ENCODE measurements at regions not wholly inside any gene's neighbourhood (a gene's known extent, or its start where the extent isn't known, plus 50 kb on each side); places are given as distances from the start of the nearest gene placed in this dataset.

DNA sequence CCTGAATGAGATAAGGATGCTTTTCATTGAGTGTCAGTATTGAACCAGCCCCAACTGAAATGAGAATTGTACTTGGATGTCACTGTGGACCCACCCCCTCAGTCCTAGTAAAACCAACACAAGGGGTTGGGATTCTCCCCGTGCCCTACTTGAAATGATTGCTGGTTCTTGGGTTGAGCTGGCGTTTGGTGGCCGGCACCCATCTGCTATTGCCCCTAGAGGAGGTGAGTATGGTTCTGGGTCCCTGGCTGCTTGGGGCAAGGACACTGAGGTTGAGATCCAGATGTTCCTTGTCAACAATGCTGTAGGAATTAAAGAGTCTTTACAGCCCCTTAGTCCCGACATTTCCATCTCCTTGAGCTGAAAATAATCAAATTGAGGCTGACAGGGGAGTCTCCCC, 170.0 kb upstream of the ZNF32 start:
- Mint-ChIP-seq H3K36me3 (ENCODE audit: insufficient read depth) (no peaks in the 10 kb centered on the region), H3K9me3 (ENCODE audit: low read depth) (no peaks in the 10 kb centered on the region), H3K27ac (no peak overlapping the region), H3K4me1 (ENCODE audit: low read depth) (peaks cover 5% of the 10 kb centered on the region), H3K4me3 (ENCODE audit: low read depth) (no peak overlapping the region), H3K27me3 (no peaks in the 10 kb centered on the region)
- TF ChIP-seq, protein P1, sequence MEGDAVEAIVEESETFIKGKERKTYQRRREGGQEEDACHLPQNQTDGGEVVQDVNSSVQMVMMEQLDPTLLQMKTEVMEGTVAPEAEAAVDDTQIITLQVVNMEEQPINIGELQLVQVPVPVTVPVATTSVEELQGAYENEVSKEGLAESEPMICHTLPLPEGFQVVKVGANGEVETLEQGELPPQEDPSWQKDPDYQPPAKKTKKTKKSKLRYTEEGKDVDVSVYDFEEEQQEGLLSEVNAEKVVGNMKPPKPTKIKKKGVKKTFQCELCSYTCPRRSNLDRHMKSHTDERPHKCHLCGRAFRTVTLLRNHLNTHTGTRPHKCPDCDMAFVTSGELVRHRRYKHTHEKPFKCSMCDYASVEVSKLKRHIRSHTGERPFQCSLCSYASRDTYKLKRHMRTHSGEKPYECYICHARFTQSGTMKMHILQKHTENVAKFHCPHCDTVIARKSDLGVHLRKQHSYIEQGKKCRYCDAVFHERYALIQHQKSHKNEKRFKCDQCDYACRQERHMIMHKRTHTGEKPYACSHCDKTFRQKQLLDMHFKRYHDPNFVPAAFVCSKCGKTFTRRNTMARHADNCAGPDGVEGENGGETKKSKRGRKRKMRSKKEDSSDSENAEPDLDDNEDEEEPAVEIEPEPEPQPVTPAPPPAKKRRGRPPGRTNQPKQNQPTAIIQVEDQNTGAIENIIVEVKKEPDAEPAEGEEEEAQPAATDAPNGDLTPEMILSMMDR (IDR thresholded peaks at IDR 0.05; ENCODE audit: unreplicated experiment): no peak
- no peak for DNase-seq (ENCODE audit: low spot score, unreplicated experiment)

DNA sequence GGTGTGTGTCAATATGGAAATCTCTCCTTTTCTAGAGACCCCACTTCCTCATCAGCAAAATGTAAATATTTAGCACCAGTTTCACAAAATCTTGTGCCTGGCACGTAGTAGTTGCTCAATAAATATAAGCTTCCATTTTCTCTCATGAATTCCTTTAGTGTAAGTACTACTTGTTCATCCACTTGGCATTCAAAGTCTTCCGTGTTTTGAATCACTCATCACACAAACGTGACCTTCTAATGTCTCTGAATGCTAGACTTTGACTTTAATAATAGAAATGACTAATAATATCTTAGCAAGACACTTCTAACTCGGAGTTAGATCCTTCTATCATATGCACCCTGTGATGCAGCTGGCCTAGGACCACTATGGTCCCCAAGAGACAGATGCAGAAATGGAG, 168.7 kb upstream of the ZNF32 start:
- Mint-ChIP-seq H3K4me1 (ENCODE audit: low read depth) (peaks cover 2% of the 10 kb centered on the region), H3K27ac (no peak overlapping the region), H3K9me3 (ENCODE audit: low read depth) (no peaks in the 10 kb centered on the region), H3K36me3 (ENCODE audit: insufficient read depth) (no peaks in the 10 kb centered on the region), H3K27me3 (no peaks in the 10 kb centered on the region), H3K4me3 (ENCODE audit: low read depth) (no peak overlapping the region)
- TF ChIP-seq, protein P1 (IDR thresholded peaks at IDR 0.05; ENCODE audit: unreplicated experiment): no peak
- DNase-seq (ENCODE audit: low spot score, unreplicated experiment): no peak

DNA sequence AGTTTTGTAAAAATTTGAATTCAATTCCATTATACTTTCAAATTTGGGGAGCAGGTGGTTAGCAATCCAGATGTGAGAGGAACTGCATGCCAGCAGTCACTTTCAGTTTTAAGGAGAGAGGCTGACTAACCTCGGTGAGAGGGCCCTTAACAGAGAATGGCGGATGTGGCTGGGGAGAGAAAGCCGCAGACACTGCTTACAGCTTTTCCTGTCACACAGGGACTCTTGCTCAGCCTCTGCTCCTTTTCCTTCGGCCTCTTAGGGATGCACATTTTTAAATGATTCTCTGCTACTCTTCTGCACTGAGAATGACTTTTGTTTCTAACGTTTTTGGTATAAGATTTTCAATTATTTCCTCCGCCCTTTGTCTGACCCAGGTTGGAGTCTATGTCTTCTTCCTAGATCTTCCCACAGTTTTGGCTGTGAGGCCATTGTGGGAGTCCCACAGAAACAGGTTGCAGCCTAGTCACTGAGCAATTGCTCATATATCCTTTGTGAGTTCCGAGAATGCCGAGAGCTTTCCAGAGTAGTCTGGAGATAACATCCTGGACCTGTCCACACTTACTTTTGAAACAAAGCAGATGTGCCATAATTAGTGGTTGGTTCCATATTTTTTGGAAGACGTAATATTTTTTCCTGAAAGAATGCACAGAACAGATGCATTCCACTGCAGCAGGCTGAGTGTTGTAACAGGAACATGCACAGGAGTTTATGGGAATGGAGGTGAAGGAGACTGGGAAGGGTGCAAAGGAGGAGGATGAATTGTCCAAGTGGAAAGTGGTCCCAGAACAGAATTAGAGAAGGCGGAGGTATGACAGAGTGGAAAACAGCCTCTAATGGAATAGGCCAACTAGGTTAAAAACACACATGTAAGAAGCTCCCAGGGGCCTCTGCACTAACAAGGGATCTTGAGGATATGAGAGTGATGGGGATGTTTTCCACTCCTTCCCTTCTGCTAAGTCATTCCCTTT, 168.0 kb upstream of the ZNF32 start:
- TF ChIP-seq, protein P1 (IDR thresholded peaks at IDR 0.05; ENCODE audit: unreplicated experiment): no peak
- H3K27me3 Mint-ChIP-seq: no peaks in the 10 kb centered on the region
- H3K4me1 Mint-ChIP-seq (ENCODE audit: low read depth): peaks cover 2% of the 10 kb centered on the region
- H3K36me3 Mint-ChIP-seq (ENCODE audit: insufficient read depth): no peaks in the 10 kb centered on the region
- no peak overlapping the region for H3K4me3 Mint-ChIP-seq (ENCODE audit: low read depth)
- H3K27ac Mint-ChIP-seq: no peak overlapping the region
- no peaks in the 10 kb centered on the region for H3K9me3 Mint-ChIP-seq (ENCODE audit: low read depth)
- DNase-seq (ENCODE audit: low spot score, unreplicated experiment): no peak

DNA sequence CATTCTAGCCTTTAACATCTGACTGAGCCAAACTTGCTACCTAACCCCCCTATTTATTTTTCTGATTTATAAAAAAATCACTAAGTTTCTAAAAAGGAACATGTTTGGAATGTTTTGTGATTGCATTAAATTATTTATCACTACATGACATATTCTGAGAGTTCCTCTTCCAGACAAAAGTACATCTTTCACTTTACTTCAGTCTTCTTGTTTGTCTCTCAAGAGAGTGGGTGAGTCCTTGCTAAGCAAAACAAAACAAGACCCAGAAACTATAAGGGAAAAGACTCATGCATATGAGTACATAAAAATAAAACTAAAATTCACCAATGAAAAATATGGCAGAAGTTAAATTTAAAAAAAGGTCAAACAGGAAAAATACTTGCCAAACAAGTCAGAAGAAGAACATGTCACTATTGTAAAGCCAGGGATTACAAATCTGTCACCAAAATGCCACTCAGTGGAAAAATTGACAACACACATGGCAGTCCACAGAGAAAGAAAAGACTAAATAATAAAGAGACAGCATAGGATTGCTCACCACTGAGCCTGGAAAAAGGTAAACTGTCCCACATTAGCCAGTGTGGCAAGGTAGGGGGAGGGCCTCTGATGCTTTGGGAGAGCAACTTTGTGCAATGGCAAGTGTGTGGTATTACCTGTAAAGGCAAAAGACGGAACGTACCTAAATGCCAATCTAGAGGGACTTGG, 166.7 kb upstream of the ZNF32 start:
- DNase-seq (ENCODE audit: low spot score, unreplicated experiment): no peak
- Mint-ChIP-seq H3K36me3 (ENCODE audit: insufficient read depth) (no peaks in the 10 kb centered on the region), H3K9me3 (ENCODE audit: low read depth) (no peaks in the 10 kb centered on the region), H3K27me3 (no peaks in the 10 kb centered on the region), H3K4me1 (ENCODE audit: low read depth) (peaks cover 2% of the 10 kb centered on the region), H3K4me3 (ENCODE audit: low read depth) (no peak overlapping the region), H3K27ac (no peak overlapping the region)
- TF ChIP-seq, protein P1 (IDR thresholded peaks at IDR 0.05; ENCODE audit: unreplicated experiment): no peak

DNA sequence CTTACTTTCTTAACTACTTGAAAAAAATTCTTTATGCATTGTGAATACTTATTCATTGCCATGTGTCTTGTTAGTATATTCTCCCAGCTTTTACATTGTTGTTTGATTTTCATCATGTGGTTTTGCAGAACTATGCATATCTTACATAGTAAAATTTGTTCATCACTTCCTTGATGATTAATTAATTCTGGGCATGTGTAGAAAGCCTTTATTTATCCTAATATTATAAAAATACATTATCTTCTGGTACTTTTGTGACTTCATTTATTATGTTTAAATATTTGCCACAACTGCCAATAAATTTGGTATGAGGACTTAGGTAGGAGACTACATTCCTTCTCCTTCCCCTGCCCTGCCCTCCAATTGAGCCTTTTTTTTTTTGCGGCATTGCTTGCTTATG, 166.0 kb upstream of the ZNF32 start:
- no peaks in the 10 kb centered on the region for H3K9me3 Mint-ChIP-seq (ENCODE audit: low read depth)
- no peak overlapping the region for H3K4me3 Mint-ChIP-seq (ENCODE audit: low read depth)
- TF ChIP-seq, protein P1 (IDR thresholded peaks at IDR 0.05; ENCODE audit: unreplicated experiment): no peak

More for the DNA sequence above, 166.0 kb upstream of the ZNF32 start:
- Mint-ChIP-seq H3K4me1 (ENCODE audit: low read depth) (no peaks in the 10 kb centered on the region), H3K27ac (no peak overlapping the region), H3K27me3 (no peaks in the 10 kb centered on the region), H3K36me3 (ENCODE audit: insufficient read depth) (no peaks in the 10 kb centered on the region)
- DNase-seq (ENCODE audit: low spot score, unreplicated experiment): no peak
